ENCODE measurements at regions not wholly inside any gene's neighbourhood (a gene's known extent, or its start where the extent isn't known, plus 50 kb on each side); places are given as distances from the start of the nearest gene placed in this dataset.

DNA sequence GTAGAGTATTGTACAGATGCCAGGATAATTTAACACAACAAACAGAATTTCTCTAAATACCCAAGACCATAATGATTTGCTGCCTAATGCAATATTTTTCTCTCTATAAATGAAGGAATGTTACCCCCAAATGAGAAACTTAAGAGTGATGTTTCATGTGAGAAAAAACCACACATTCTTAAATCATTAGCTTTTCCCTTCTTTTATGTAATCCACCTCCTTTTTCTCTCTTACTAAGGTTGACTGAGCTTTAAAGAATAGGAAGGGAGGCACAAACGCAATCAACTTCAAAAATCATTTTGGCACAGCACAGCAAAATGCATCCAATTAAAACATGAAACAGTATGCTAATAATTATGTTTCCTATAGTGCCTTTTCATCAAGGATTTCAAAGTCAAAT, 698.1 kb upstream of the CDH2 start:
- no peak for DNase-seq (ENCODE audit: low spot score)
- in situ Hi-C loops (cut with HindIII; ENCODE audit: low sequenced_read_pairs), result no loop called here

GRCh38 chr18:28863396-28863795, 686.5 kb upstream of the CDH2 start:
- no peak for DNase-seq (ENCODE audit: low spot score)
- in situ Hi-C loops (cut with HindIII; ENCODE audit: low sequenced_read_pairs), result no loop called here

- DNase-seq (ENCODE audit: low spot score), result no peak
- in situ Hi-C loops (cut with HindIII; ENCODE audit: low sequenced_read_pairs), result no loop called here
These were observed 681.3 kb upstream of the CDH2 start for GRCh38 chr18:28858248-28858647.

- no peak for DNase-seq (ENCODE audit: low spot score)
- in situ Hi-C loops (cut with HindIII; ENCODE audit: low sequenced_read_pairs), result no loop called here
These were observed 679.1 kb upstream of the CDH2 start for GRCh38 chr18:28855989-28856388.

GRCh38 chr18:28855524-28855923, 678.6 kb upstream of the CDH2 start:
- DNase-seq (ENCODE audit: low spot score), result peak; percentile 12
- in situ Hi-C loops (cut with HindIII; ENCODE audit: low sequenced_read_pairs), result no loop called here

GRCh38 chr18:28854964-28855363, 678.0 kb upstream of the CDH2 start:
- in situ Hi-C loops (cut with HindIII; ENCODE audit: low sequenced_read_pairs), result no loop called here
- no peak for DNase-seq (ENCODE audit: low spot score)

- DNase-seq (ENCODE audit: low spot score), result no peak
- in situ Hi-C loops (cut with HindIII; ENCODE audit: low sequenced_read_pairs), result no loop called here
These were observed 670.0 kb upstream of the CDH2 start for GRCh38 chr18:28846958-28847357.

DNA sequence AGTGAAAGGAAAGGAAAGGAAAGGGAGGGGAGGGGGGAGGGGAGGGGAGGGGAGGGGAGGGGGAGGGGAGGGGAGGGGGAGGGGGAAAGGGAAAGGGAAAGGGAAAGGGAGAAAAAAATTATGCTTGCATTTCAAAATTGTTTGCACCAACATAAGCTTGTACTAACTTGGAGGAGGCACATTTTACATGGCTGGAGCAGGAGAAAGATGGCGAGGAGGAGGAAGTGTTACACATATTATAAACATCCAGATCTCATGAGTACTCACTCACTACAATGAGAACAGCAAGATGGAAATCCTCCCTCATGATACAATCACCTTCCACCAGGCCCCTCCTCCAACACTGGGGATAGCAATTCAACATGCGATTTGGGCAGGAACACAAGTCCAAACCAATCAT, 660.2 kb upstream of the CDH2 start:
- in situ Hi-C loops (cut with HindIII; ENCODE audit: low sequenced_read_pairs), result no loop called here
- DNase-seq (ENCODE audit: low spot score), result no peak

- in situ Hi-C loops (cut with HindIII; ENCODE audit: low sequenced_read_pairs), result no loop called here
- no peak for DNase-seq (ENCODE audit: low spot score)
These were observed 658.0 kb upstream of the CDH2 start for GRCh38 chr18:28834889-28835288.

DNA sequence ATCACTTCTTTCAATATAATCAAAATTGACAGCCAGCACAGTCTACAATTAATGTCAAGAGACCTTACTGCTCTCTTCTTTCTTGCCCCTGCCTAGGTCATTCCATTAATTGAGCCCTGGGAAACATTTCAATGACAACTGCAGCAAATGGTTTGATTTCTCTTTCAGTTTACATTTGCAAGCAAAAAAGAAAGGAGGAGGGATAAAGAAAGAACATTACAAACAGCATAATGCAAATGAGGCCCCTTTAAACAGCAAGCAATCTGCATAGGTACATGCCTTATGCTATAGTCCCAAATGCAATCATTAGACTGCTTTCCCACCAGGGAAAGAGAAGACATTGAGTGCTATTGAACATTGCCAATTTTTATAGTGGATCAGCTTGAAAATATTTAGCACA, 655.0 kb upstream of the CDH2 start:
- DNase-seq (ENCODE audit: low spot score), result no peak
- in situ Hi-C loops (cut with HindIII; ENCODE audit: low sequenced_read_pairs), result no loop called here

GRCh38 chr18:28831476-28831875, 654.5 kb upstream of the CDH2 start:
- in situ Hi-C loops (cut with HindIII; ENCODE audit: low sequenced_read_pairs), result no loop called here

DNA sequence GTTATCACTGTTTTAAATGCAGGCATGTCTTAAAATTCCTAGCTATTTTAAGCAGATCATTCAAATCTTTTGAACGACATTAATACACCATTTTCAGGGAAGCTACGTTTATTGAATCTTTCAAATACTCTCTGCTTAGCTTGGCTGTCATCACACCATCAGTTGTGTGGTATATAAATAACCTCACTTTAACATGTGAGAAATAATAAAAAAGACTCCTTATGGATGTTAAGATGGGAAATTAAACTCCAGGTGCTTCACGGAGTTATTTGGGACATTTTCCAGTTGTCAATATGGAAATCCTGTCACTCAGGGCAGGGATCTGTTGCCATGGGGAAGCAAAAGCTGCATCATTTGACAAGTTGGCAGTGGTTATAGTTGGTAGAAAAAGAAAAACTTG, 649.2 kb upstream of the CDH2 start:
- DNase-seq (ENCODE audit: low spot score), result no peak
- in situ Hi-C loops (cut with HindIII; ENCODE audit: low sequenced_read_pairs), result no loop called here

More at GRCh38 chr18:28831476-28831875, 654.5 kb upstream of the CDH2 start:
- no peak for DNase-seq (ENCODE audit: low spot score)

DNA sequence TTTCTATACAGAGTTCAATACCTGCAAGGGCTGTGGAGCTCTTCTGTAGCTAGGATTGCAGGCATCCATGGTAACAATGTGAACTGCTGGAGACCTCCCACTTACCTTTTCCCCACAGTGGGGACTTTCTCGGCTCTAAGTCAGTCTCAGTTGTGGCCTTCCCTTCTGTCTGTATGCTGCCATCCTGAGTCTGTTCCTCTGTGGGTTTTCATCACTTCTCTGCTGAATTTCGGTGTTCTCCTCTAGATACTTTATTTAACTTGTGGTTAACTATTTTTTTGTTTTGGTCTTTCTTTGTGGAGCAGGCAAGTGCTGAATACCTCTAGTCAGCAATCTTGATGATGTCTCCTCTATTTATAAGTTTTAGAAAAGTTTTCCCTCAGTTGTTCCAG, 647.2 kb upstream of the CDH2 start:
- DNase-seq (ENCODE audit: low spot score), result no peak
- in situ Hi-C loops (cut with HindIII; ENCODE audit: low sequenced_read_pairs), result no loop called here

DNA sequence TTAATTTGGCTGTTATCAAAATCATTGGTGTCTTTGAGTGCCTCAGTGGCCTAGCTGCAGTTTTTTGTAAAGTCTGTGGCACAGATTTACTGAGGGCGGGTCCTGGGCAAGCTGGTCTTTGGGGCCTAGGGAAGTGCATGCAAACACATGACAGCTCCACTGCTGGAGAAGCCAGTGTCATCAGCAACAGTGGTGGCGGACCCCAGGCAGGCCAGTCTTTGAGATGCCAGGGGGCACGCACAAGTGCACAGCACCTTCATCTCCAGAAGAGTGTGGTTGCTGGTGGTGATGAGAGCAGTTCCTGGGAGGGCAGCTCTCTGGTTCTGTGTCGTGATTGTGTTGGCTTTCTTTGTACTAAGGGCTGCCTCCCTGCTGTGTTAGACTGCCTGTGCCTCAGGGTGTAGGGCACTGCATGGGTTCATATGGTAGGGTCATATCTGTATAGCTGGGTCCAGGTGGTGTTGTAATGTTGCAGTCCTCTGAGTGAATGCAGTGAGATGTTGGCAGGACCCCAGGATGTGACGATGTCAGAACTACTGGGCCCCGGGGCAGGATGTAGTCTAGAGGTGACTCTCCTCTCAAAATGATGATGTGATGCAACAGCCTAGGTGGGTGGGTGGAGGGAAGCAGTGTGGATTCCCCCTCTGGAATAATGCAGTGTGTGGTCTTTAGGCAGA, 646.7 kb upstream of the CDH2 start:
- in situ Hi-C loops (cut with HindIII; ENCODE audit: low sequenced_read_pairs), result no loop called here
- no peak for DNase-seq (ENCODE audit: low spot score)

DNA sequence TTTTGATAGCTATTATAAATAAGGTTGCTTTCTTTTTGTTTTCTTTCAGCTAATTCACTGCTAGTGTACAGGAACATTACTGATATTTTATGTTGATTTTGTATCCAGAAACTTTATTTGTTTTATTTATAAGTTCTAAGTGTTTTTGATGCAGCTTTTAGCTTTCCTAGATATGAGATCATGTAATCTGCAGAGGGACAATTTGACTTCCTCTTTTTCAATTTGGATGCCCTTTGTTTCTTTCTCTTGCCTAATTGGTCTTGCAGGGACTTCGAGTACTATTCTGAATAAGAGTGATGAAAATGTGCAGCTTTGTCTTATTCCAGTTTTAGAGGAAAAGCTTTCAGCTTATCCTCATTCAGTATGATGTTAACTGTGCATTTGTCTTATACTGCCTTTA, 643.4 kb upstream of the CDH2 start:
- in situ Hi-C loops (cut with HindIII; ENCODE audit: low sequenced_read_pairs), result no loop called here
- no peak for DNase-seq (ENCODE audit: low spot score)

- no peak for DNase-seq (ENCODE audit: low spot score)
- in situ Hi-C loops (cut with HindIII; ENCODE audit: low sequenced_read_pairs), result no loop called here
These were observed 639.2 kb upstream of the CDH2 start for GRCh38 chr18:28816155-28816554.

DNA sequence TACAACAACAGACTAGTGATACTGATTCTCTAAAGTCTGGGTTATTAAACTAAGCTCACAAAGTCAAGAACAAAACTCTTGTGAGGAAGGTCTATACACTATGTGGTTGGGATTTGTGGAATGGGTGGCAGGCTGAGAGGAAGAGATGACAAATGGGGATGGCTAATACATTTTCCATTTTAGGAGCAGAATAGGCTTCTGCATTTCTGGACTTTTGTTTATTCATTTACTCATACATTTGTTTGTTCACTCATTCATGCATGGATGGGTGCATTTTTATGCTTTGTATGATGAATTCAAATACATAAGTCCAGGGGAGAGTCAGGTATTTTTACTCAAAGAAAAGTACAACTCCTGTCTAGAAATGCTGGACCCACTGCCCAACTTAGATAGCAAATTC, 637.4 kb upstream of the CDH2 start:
- DNase-seq (ENCODE audit: low spot score), result no peak

DNA sequence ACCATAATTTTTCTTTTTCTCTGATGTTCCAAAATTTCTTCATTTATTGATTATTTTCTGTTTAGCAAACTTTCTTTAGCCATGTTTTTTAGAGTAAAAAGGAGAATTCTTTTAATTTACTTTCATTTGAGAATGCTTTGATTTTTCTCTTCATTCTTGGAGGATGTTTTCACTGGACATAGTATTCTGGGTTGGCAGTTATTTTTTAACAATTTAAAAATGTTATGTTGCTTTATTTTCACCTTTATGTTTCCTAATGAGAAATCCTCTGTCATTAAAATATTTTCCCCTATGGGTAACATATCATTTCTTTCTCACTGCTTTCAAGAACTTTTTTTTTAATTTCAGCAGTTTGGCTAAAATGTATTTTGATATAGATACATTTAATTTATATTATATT, 631.4 kb upstream of the CDH2 start:
- no peak for DNase-seq (ENCODE audit: low spot score)
- in situ Hi-C loops (cut with HindIII; ENCODE audit: low sequenced_read_pairs), result no loop called here

More for the DNA sequence above, 637.4 kb upstream of the CDH2 start:
- in situ Hi-C loops (cut with HindIII; ENCODE audit: low sequenced_read_pairs), result no loop called here

- in situ Hi-C loops (cut with HindIII; ENCODE audit: low sequenced_read_pairs), result no loop called here
- no peak for DNase-seq (ENCODE audit: low spot score)
These were observed 628.6 kb upstream of the CDH2 start for GRCh38 chr18:28805491-28805890.

- DNase-seq (ENCODE audit: low spot score), result no peak
- in situ Hi-C loops (cut with HindIII; ENCODE audit: low sequenced_read_pairs), result no loop called here
These were observed 627.7 kb upstream of the CDH2 start for GRCh38 chr18:28804512-28805202.

- in situ Hi-C loops (cut with HindIII; ENCODE audit: low sequenced_read_pairs), result no loop called here
- DNase-seq (ENCODE audit: low spot score), result no peak
These were observed 625.6 kb upstream of the CDH2 start for GRCh38 chr18:28802546-28802945.

Measured in G401 (cell line).